Caco-2 (cell line): ENCODE measurements at regions not wholly inside any gene's neighbourhood (a gene's known extent, or its start where the extent isn't known, plus 50 kb on each side); places are given as distances from the start of the nearest gene placed in this dataset.

Experiments
- BruUV-seq: library from RNA; stranded (reverse); fragments of 400-500 nt; replicated peaks from 2 replicates; lab custom pipeline; 2021; lab: Mats Ljungman, UMichigan
- CTCF ChIA-PET: fragments of 300-600 bp; sonication (Branson Sonifier 250); formaldehyde crosslinking; loops from one replicate; lab custom pipeline; 2022; ENCODE audit warnings: antibody characterized with exemption; lab: Charles Lee
- POLR2A ChIA-PET: fragments of 300-600 bp; sonication (Branson Sonifier 250); formaldehyde crosslinking; loops from one replicate; lab custom pipeline; 2022; ENCODE audit warnings: antibody characterized with exemption; lab: Charles Lee
- DNase-seq, 2 experiments: peaks; one replicate each; pipeline versions ENCODE4 v3.0.0 to v3.0.0-alpha.2; 2020 to 2022
- H3K27me3 ChIP-seq: replicated peaks from 2 replicates; pipeline ENCODE4 v1.6.0; 2011; ENCODE audit warnings: low read length; ENCODE audit not compliant: control insufficient read depth, insufficient read depth
- H3K36me3 ChIP-seq: 2 replicates; pipeline ENCODE4 v1.5.1; 2011; ENCODE audit warnings: low read length; ENCODE audit not compliant: control insufficient read depth, insufficient read depth
- H3K4me1 ChIP-seq: fragments of 250-450 bp; sonication (Bioruptor Pico); 2 replicates; pipeline ENCODE4 v1.5.1; 2020; ENCODE audit warnings: mild to moderate bottlenecking
- H3K4me3 ChIP-seq: 2 replicates; pipeline ENCODE4 v1.5.1; 2011; ENCODE audit warnings: low read depth, mild to moderate bottlenecking, control low read depth, low read length
- H3K9me3 ChIP-seq: fragments of 250-450 bp; sonication (Bioruptor Pico); 2 replicates; pipeline ENCODE4 v1.5.1; 2020; ENCODE audit warnings: mild to moderate bottlenecking, moderate library complexity
- H3K27ac Mint-ChIP-seq: one replicate; pipeline ENCODE4 v1.8.0; 2022; ENCODE audit warnings: mixed read lengths; ENCODE audit not compliant: unreplicated experiment
- H3K27me3 Mint-ChIP-seq: one replicate; pipeline ENCODE4 v1.8.0; 2022; ENCODE audit warnings: mixed read lengths; ENCODE audit not compliant: insufficient read depth, unreplicated experiment
- H3K36me3 Mint-ChIP-seq: one replicate; pipeline ENCODE4 v1.8.0; 2022; ENCODE audit warnings: mild to moderate bottlenecking, mixed read lengths; ENCODE audit not compliant: insufficient read depth, unreplicated experiment
- H3K4me1 Mint-ChIP-seq: one replicate; pipeline ENCODE4 v1.8.0; 2022; ENCODE audit warnings: low read depth, mixed read lengths; ENCODE audit not compliant: unreplicated experiment
- H3K4me3 Mint-ChIP-seq: one replicate; pipeline ENCODE4 v1.8.0; 2022; ENCODE audit warnings: mild to moderate bottlenecking, moderate library complexity, mixed read lengths; ENCODE audit not compliant: unreplicated experiment
- H3K9me3 Mint-ChIP-seq: one replicate; pipeline ENCODE4 v1.8.0; 2022; ENCODE audit warnings: mixed read lengths; ENCODE audit not compliant: unreplicated experiment
- intact Hi-C: fragments of 100-400 bp; cut with micrococcal nuclease; formaldehyde crosslinking; loops from one replicate; pipeline ENCODE4 v1.10.0; 2022; ENCODE audit not compliant: unreplicated experiment
- TF ChIP-seq, protein P1 (sequence below), 2 experiments: fragments of 200-600 bp in 1 of 2; IDR thresholded peaks; 1 replicate in 1 of 2; 2 replicates in 1 of 2; pipeline versions ENCODE4 v1.5.1 to v1.8.0; 2011 to 2022; ENCODE audit warnings: antibody characterized with exemption in 1 of 2, control low read depth in 1 of 2, inconsistent platforms in 1 of 2, low read depth in 1 of 2, low read length in 1 of 2, mild to moderate bottlenecking in 1 of 2, moderate library complexity in 1 of 2; ENCODE audit not compliant: insufficient read depth in 1 of 2, severe bottlenecking in 1 of 2, unreplicated experiment in 1 of 2

DNA sequence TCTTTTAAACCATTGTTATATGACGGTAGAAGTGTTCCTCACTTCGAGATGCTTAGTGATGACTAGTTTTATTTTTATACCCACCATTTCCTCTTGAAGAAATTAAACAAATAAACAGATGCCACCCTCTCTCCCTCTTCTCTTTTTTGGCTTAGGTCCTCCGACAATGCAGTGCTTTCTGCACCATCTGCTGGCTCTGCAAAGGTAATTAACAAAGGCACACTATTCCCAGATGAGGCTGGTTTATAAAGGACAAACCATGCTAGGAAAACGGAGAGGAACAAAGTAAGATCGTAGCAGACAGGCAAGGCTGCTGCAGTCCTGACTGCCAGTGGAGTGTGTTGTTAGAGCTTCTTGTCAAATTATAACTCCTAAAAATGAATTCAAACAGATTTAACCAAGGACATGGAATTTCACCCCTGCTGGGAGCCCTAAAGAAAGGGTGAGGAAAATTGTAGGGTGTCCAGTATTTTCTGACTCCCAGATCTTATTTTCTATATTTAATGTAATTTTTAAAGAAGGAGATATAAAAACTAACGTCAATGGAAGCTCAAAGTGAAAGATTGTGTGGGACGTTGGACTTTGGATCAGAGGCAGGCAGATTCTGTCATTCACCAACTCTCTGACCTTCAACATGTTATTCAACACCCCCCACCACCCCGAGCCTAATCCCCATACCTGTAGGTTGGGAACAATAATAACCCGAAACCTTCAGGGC lies 142.1 kb downstream of the CPEB2 start:
- TF ChIP-seq, protein P1, sequence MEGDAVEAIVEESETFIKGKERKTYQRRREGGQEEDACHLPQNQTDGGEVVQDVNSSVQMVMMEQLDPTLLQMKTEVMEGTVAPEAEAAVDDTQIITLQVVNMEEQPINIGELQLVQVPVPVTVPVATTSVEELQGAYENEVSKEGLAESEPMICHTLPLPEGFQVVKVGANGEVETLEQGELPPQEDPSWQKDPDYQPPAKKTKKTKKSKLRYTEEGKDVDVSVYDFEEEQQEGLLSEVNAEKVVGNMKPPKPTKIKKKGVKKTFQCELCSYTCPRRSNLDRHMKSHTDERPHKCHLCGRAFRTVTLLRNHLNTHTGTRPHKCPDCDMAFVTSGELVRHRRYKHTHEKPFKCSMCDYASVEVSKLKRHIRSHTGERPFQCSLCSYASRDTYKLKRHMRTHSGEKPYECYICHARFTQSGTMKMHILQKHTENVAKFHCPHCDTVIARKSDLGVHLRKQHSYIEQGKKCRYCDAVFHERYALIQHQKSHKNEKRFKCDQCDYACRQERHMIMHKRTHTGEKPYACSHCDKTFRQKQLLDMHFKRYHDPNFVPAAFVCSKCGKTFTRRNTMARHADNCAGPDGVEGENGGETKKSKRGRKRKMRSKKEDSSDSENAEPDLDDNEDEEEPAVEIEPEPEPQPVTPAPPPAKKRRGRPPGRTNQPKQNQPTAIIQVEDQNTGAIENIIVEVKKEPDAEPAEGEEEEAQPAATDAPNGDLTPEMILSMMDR (IDR thresholded peaks at IDR 0.05; ENCODE audit: insufficient read depth in 1 of 2, low read depth in 1 of 2, low read length in 1 of 2, severe bottlenecking in 1 of 2, unreplicated experiment in 1 of 2), result no peak
- H3K27me3 Mint-ChIP-seq, result no peaks in the 10 kb centered on the region
- H3K4me3 Mint-ChIP-seq, result no peak overlapping the region
- POLR2A ChIA-PET, result no interaction called here
- intact Hi-C loops, result no loop called here
- no peaks in the 10 kb centered on the region for H3K9me3 Mint-ChIP-seq
- no peaks in the 10 kb centered on the region for H3K36me3 Mint-ChIP-seq
- Histone ChIP-seq H3K4me3 (no peak overlapping the region), H3K27me3 (no peaks in the 10 kb centered on the region), H3K36me3 (no peaks in the 10 kb centered on the region), H3K4me1 (no peaks in the 10 kb centered on the region), H3K9me3 (no peaks in the 10 kb centered on the region)
- CTCF ChIA-PET, result no interaction called here
- H3K4me1 Mint-ChIP-seq, result no peaks in the 10 kb centered on the region
- DNase-seq, result no peak
- no peak overlapping the region for H3K27ac Mint-ChIP-seq
- BruUV-seq, result no TSS peak

DNA sequence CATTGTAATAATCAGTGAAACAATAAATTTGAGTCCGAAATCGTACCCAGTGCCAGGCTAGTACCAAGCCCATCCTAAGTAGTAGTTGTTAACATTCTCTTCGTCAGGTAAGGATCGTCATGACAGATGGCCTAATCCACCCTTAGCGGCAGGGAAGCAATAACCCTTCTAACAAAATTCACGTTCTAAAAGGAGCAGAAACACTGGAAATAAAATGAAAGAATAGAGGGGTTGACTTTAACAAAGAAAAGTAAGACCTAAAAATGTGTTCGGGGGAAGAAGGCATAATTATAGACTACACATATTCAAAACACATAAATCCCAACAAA lies 142.7 kb downstream of the CPEB2 start:
- Mint-ChIP-seq H3K4me3 (no peak overlapping the region), H3K4me1 (no peaks in the 10 kb centered on the region), H3K27ac (no peak overlapping the region), H3K27me3 (no peaks in the 10 kb centered on the region), H3K36me3 (no peaks in the 10 kb centered on the region), H3K9me3 (no peaks in the 10 kb centered on the region)
- H3K4me3 ChIP-seq, result no peak overlapping the region
- ChIA-PET CTCF (no interaction called here), POLR2A (no interaction called here)
- H3K36me3 ChIP-seq, result no peaks in the 10 kb centered on the region
- no peaks in the 10 kb centered on the region for H3K4me1 ChIP-seq
- no TSS peak for BruUV-seq
- H3K27me3 ChIP-seq, result no peaks in the 10 kb centered on the region
- H3K9me3 ChIP-seq, result no peaks in the 10 kb centered on the region
- TF ChIP-seq, protein P1 (IDR thresholded peaks at IDR 0.05; ENCODE audit: insufficient read depth in 1 of 2, low read depth in 1 of 2, low read length in 1 of 2, severe bottlenecking in 1 of 2, unreplicated experiment in 1 of 2), result no peak
- DNase-seq, result no peak
- intact Hi-C loops, result no loop called here

DNA sequence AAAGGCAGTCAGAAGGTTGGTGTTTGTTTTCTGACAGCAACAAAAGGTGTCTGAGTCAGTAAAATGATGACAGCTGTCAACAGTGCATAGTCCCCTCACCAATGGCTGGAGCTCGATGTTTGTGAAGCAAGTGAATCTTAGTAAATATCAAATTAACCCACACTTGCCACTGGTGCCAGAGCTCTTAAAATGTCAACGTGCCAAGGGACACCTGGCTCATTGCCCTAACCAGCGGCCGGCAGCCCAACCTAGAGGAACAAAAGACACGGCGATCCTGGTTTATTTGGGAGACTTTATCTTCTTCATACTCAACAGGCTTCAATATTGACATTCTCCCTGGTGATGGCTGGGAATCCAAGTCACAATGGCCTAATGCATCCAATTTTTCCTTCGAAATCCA lies 143.4 kb downstream of the CPEB2 start:
- Histone ChIP-seq H3K9me3 (no peaks in the 10 kb centered on the region), H3K27me3 (no peaks in the 10 kb centered on the region), H3K4me3 (no peak overlapping the region), H3K36me3 (no peaks in the 10 kb centered on the region), H3K4me1 (no peaks in the 10 kb centered on the region)
- H3K27ac Mint-ChIP-seq, result no peak overlapping the region
- TF ChIP-seq, protein P1 (IDR thresholded peaks at IDR 0.05; ENCODE audit: insufficient read depth in 1 of 2, low read depth in 1 of 2, low read length in 1 of 2, severe bottlenecking in 1 of 2, unreplicated experiment in 1 of 2), result no peak
- no peaks in the 10 kb centered on the region for H3K9me3 Mint-ChIP-seq
- H3K4me3 Mint-ChIP-seq, result no peak overlapping the region
- no peaks in the 10 kb centered on the region for H3K27me3 Mint-ChIP-seq
- H3K36me3 Mint-ChIP-seq, result no peaks in the 10 kb centered on the region
- intact Hi-C loops, result no loop called here
- H3K4me1 Mint-ChIP-seq, result no peaks in the 10 kb centered on the region
- no TSS peak for BruUV-seq
- DNase-seq, result no peak
- CTCF ChIA-PET, result no interaction called here
- POLR2A ChIA-PET, result no interaction called here
